GM12874 (cell line): ENCODE measurements at regions not wholly inside any gene's neighbourhood (a gene's known extent, or its start where the extent isn't known, plus 50 kb on each side); places are given as distances from the start of the nearest gene placed in this dataset.

Experiments used
- TF ChIP-seq, protein P1 (sequence below): IDR thresholded peaks from 2 replicates; pipeline ENCODE4 v1.5.1; 2011; ENCODE audit warnings: low read depth, mild to moderate bottlenecking, control low read depth, low read length, moderate library complexity; ENCODE audit not compliant: insufficient read depth

- TF ChIP-seq, protein P1, sequence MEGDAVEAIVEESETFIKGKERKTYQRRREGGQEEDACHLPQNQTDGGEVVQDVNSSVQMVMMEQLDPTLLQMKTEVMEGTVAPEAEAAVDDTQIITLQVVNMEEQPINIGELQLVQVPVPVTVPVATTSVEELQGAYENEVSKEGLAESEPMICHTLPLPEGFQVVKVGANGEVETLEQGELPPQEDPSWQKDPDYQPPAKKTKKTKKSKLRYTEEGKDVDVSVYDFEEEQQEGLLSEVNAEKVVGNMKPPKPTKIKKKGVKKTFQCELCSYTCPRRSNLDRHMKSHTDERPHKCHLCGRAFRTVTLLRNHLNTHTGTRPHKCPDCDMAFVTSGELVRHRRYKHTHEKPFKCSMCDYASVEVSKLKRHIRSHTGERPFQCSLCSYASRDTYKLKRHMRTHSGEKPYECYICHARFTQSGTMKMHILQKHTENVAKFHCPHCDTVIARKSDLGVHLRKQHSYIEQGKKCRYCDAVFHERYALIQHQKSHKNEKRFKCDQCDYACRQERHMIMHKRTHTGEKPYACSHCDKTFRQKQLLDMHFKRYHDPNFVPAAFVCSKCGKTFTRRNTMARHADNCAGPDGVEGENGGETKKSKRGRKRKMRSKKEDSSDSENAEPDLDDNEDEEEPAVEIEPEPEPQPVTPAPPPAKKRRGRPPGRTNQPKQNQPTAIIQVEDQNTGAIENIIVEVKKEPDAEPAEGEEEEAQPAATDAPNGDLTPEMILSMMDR, result no peak
Measured at GRCh38 chr4:171538601-171539100, 274.6 kb upstream of the GALNTL6 start.

GRCh38 chr4:171534391-171534790 lies 278.8 kb upstream of the GALNTL6 start:
- TF ChIP-seq, protein P1, result no peak

- TF ChIP-seq, protein P1, result no peak
Measured at GRCh38 chr4:171532968-171533367, 280.2 kb upstream of the GALNTL6 start.

- TF ChIP-seq, protein P1, result no peak
Measured at GRCh38 chr4:171524903-171525302, 288.3 kb upstream of the GALNTL6 start.

- TF ChIP-seq, protein P1, result no peak
Measured at GRCh38 chr4:171521726-171522125, 291.5 kb upstream of the GALNTL6 start.

- TF ChIP-seq, protein P1, result no peak
Measured at GRCh38 chr4:171519457-171519856, 293.7 kb upstream of the GALNTL6 start.

DNA sequence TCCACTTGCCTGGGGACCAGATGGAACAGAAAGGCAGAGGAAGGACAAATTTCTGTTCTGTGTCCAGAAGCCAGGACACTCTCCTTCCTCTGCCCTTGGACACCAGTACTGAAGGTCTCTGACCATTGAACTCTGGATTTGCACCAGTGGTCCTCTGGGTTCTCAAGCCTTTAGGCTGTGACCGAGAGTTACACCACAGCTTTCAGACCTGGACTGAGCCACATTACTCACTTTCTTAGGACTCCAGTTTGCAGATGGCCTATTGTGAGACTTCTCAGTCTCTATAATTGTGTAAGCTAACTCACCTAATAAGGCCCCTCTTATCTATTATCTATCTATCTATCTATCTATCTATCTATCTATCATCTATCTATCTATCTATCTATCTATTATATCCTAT lies 295.3 kb upstream of the GALNTL6 start:
- TF ChIP-seq, protein P1, result no peak
